Kidney epithelial cell (primary cell): ENCODE measurements at regions not wholly inside any gene's neighbourhood (a gene's known extent, or its start where the extent isn't known, plus 50 kb on each side); places are given as distances from the start of the nearest gene placed in this dataset.

Experiments
- DNase-seq: peaks from one replicate; pipeline ENCODE4 v3.0.0-alpha.2; 2010; ENCODE audit warnings: low read depth
- H3K27me3 ChIP-seq: 2 replicates; pipeline ENCODE4 v1.6.0; 2011; ENCODE audit warnings: low read length; ENCODE audit not compliant: control insufficient read depth, insufficient read depth
- H3K36me3 ChIP-seq: 2 replicates; pipeline ENCODE4 v1.5.1; 2011; ENCODE audit warnings: low read length; ENCODE audit not compliant: control insufficient read depth, insufficient read depth
- H3K4me3 ChIP-seq: 2 replicates; pipeline ENCODE4 v1.5.1; 2011; ENCODE audit warnings: low read depth, mild to moderate bottlenecking, control low read depth, low read length
- CTCF ChIP-seq: IDR thresholded peaks from 2 replicates; pipeline ENCODE4 v1.5.1; 2011; ENCODE audit warnings: mild to moderate bottlenecking, moderate library complexity, low read length, control low read depth, inconsistent platforms; ENCODE audit not compliant: insufficient read depth, poor library complexity, severe bottlenecking

DNA sequence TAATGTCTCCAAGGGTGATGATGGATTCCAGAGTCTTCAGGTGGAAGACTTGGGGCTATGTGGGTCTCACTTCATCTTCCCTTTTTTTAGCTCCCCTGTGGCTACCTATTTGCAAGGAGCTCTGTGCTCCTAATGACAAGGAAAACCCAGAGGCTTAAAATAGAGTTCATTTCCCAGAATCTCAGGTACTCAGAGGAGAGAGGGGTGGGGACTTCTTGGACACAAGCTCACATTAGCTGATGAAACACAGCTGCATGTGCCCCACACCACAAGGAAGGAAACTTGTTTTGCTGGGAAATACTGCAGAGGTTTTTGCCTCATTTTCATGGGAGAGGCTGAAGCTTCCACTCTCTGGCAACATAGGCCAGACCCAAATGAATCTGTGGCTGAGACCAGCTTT, 138.6 kb upstream of the SLC1A4 start:
- H3K27me3 ChIP-seq, result no peaks in the 10 kb centered on the region
- DNase-seq, result no peak
- no peak for TF ChIP-seq CTCF
- H3K4me3 ChIP-seq, result no peak overlapping the region
- H3K36me3 ChIP-seq, result no peaks in the 10 kb centered on the region

- DNase-seq, result no peak
- Histone ChIP-seq H3K27me3 (no peaks in the 10 kb centered on the region), H3K4me3 (no peak overlapping the region), H3K36me3 (no peaks in the 10 kb centered on the region)
- no peak for TF ChIP-seq CTCF
Measured at GRCh38 chr2:64852771-64853241, 136.4 kb upstream of the SLC1A4 start.

- TF ChIP-seq CTCF, result no peak
- no peaks in the 10 kb centered on the region for H3K27me3 ChIP-seq
- no peak overlapping the region for H3K4me3 ChIP-seq
- DNase-seq, result no peak
- no peaks in the 10 kb centered on the region for H3K36me3 ChIP-seq
Measured at GRCh38 chr2:64853306-64853705, 135.9 kb upstream of the SLC1A4 start.

DNA sequence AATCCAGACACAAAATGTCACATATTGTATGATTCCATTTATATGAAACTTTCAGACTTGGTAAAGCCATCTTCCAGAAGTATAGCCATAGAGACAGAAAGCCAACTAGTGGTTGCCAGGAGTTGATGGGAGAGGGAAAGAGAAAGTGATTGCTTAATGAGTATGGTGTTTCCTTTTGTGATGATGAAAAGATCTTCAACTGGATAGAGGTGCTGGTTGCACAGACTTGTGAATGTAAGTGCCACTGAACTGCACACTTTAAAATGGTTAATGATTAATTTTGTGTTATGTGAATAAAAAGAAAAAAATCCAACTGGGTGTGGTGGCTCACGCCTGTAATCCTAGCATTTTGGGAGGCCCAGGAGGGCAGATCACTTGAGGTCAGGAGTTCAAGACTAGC, 135.3 kb upstream of the SLC1A4 start:
- Histone ChIP-seq H3K36me3 (no peaks in the 10 kb centered on the region), H3K27me3 (no peaks in the 10 kb centered on the region), H3K4me3 (no peak overlapping the region)
- TF ChIP-seq CTCF, result no peak
- no peak for DNase-seq

GRCh38 chr2:64854773-64855237, 134.4 kb upstream of the SLC1A4 start:
- TF ChIP-seq CTCF, result no peak
- Histone ChIP-seq H3K4me3 (no peak overlapping the region), H3K27me3 (no peaks in the 10 kb centered on the region), H3K36me3 (no peaks in the 10 kb centered on the region)
- DNase-seq, result no peak
